Central memory CD8-positive, alpha-beta T cell (primary cell): ENCODE measurements at regions not wholly inside any gene's neighbourhood (a gene's known extent, or its start where the extent isn't known, plus 50 kb on each side); places are given as distances from the start of the nearest gene placed in this dataset.

Source experiments
- ATAC-seq: fragments of 150-1000 bp; cut with Tn5 transposase; replicated peaks from 2 replicates; pipeline ENCODE4 v1.10.0; 2022; ENCODE audit warnings: mild to moderate bottlenecking, moderate FRiP score, moderate number of reproducible peaks; ENCODE audit not compliant: poor library complexity, severe bottlenecking; ENCODE audit errors: extremely low read depth
- DNase-seq, 2 donors: peaks; one replicate each; pipeline ENCODE4 v3.0.0; 2021; ENCODE audit warnings: low spot score in 2 of 2
- H3K27ac Mint-ChIP-seq: one replicate; pipeline ENCODE4 v1.8.0; 2022; ENCODE audit warnings: low read depth, mild to moderate bottlenecking, moderate library complexity, mixed read lengths
- H3K27me3 Mint-ChIP-seq: one replicate; pipeline ENCODE4 v1.8.0; 2022; ENCODE audit warnings: mixed read lengths
- H3K36me3 Mint-ChIP-seq: one replicate; pipeline ENCODE4 v1.8.0; 2022; ENCODE audit warnings: mild to moderate bottlenecking, moderate library complexity, mixed read lengths; ENCODE audit not compliant: insufficient read depth
- H3K4me1 Mint-ChIP-seq: one replicate; pipeline ENCODE4 v1.8.0; 2022; ENCODE audit warnings: mixed read lengths
- H3K4me3 Mint-ChIP-seq: one replicate; pipeline ENCODE4 v1.8.0; 2022; ENCODE audit warnings: mild to moderate bottlenecking, moderate library complexity, mixed read lengths
- H3K9me3 Mint-ChIP-seq: one replicate; pipeline ENCODE4 v1.8.0; 2022; ENCODE audit warnings: mixed read lengths

DNA sequence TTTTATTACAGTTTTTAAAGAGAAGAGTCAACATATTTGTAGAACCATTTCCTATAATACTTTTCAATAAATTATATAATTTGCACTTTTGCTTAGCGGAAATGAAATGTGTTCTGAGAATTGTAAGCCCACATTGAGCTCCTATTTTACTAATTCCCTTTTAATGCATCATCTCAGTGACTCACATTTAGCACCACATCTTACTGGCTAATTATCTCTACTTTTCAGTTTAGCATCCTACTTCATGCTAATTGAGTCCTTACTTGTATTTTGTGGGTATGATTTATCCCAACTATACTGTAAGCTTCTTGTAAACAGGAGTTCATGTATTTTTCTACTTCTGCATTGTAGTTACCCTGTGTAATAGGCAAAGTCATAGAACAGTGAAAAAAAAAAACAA, 67.5 kb downstream of the TMX1 start:
- Mint-ChIP-seq H3K27me3 (no peaks in the 10 kb centered on the region), H3K9me3 (no peaks in the 10 kb centered on the region), H3K36me3 (peaks cover 1% of the 10 kb centered on the region), H3K27ac (no peak overlapping the region), H3K4me1 (no peaks in the 10 kb centered on the region), H3K4me3 (no peak overlapping the region)
- no peak for DNase-seq
- no peak for ATAC-seq

DNA sequence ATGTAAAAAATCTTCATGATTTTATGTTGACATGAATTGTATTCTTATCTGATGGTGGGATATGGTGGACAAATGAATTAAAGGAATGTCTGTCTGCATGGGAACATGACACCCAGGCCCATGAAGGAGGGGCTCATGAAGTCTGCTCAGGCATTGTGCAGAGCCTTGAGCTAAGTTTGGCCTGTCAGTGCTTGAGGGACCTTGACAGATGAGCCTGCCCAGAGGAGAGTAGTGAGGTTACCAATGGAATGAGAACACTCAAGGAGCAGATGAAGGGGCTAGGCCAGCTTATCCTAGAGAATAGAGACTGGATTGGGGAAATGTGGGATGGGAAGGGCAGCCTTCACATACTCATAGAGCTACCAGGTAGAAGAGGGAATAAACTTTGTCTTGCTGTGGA, 68.8 kb downstream of the TMX1 start:
- Mint-ChIP-seq H3K9me3 (no peaks in the 10 kb centered on the region), H3K27ac (no peak overlapping the region), H3K36me3 (no peaks in the 10 kb centered on the region), H3K4me3 (no peak overlapping the region), H3K4me1 (no peaks in the 10 kb centered on the region), H3K27me3 (no peaks in the 10 kb centered on the region)
- DNase-seq (no peak), ATAC-seq (no peak)

DNA sequence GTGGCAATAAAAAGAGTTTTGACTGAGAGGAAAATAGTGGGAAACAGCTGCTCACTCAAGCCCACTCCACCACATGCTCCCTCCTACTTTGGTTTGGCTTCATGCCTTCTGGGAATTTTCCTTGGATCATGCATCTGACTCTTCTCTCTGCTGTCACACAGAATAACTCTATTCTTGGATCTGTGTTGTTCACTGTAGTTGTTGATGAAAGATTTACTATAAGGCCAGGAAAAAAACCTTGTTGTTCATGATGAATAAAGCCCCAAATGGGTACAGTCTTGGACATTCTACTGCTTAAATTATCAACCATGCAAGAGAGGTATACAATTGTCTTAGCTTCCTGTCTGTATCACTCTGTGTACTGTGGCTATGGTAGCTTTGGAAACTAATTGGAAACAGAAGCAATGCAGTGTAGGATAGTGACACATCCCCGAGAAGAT, 70.5 kb downstream of the TMX1 start:
- no peaks in the 10 kb centered on the region for H3K27me3 Mint-ChIP-seq
- ATAC-seq (no peak), DNase-seq (no peak)

DNA sequence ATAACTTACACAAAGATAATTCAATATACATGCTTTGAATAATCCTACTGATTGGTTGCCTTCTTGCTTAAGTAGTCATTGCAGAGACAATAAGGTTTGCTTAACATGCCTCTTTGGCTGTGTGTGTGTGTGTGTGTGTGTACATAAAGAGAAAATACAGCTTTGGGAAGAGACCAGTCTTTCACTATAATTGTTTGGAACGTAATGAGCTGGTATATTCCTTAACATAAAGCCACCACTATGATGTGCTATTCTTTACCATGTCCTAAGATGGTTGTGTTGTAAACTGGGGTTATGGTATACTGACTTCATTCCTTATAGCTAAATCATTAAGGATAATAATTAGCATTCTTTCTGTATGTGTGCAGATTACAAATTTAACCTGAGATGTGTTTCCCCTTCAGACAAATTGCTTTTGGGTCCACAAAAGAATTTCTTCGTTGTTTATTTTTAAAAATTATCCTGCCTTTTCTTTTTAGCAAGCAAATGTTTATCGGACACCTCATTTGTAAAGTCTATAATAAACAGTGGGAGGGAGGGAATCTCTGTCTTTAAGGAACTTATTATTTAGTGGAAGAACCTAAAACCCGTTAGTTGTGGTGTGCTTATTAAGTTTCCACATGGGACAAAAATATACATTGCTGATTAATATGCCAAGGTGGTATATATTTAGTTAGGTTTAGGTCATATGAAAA, 74.4 kb downstream of the TMX1 start:
- no peak for ATAC-seq

More for the DNA sequence above, 70.5 kb downstream of the TMX1 start:
- H3K36me3 Mint-ChIP-seq = no peaks in the 10 kb centered on the region
- no peaks in the 10 kb centered on the region for H3K4me1 Mint-ChIP-seq
- no peak overlapping the region for H3K27ac Mint-ChIP-seq
- no peak overlapping the region for H3K4me3 Mint-ChIP-seq
- H3K9me3 Mint-ChIP-seq = no peaks in the 10 kb centered on the region

DNA sequence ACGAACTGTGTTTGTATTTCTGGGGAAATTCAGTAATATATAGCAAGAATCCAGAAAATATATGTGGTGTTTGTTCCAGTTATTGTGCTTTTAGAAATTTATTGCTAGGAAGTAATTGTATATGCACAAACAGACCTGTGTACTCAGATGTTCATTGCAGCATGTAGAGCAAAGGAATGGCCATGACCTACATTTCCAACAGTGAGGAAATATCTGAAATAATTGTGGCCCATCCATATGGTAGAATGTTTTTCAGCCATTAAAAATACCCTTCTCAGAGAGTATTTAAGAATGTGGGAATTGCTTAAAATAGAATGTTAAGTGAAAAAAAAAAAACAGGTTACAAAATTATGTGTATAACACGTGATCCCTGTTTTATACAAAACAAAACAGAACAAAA, 77.3 kb downstream of the TMX1 start:
- Mint-ChIP-seq H3K27me3 (no peaks in the 10 kb centered on the region), H3K36me3 (no peaks in the 10 kb centered on the region), H3K9me3 (no peaks in the 10 kb centered on the region), H3K4me1 (no peaks in the 10 kb centered on the region), H3K27ac (no peak overlapping the region), H3K4me3 (no peak overlapping the region)
- DNase-seq = no peak
- no peak for ATAC-seq

More for the DNA sequence above, 74.4 kb downstream of the TMX1 start:
- Mint-ChIP-seq H3K9me3 (no peaks in the 10 kb centered on the region), H3K27ac (no peak overlapping the region), H3K36me3 (no peaks in the 10 kb centered on the region), H3K4me3 (no peak overlapping the region), H3K4me1 (no peaks in the 10 kb centered on the region), H3K27me3 (no peaks in the 10 kb centered on the region)
- no peak for DNase-seq

DNA sequence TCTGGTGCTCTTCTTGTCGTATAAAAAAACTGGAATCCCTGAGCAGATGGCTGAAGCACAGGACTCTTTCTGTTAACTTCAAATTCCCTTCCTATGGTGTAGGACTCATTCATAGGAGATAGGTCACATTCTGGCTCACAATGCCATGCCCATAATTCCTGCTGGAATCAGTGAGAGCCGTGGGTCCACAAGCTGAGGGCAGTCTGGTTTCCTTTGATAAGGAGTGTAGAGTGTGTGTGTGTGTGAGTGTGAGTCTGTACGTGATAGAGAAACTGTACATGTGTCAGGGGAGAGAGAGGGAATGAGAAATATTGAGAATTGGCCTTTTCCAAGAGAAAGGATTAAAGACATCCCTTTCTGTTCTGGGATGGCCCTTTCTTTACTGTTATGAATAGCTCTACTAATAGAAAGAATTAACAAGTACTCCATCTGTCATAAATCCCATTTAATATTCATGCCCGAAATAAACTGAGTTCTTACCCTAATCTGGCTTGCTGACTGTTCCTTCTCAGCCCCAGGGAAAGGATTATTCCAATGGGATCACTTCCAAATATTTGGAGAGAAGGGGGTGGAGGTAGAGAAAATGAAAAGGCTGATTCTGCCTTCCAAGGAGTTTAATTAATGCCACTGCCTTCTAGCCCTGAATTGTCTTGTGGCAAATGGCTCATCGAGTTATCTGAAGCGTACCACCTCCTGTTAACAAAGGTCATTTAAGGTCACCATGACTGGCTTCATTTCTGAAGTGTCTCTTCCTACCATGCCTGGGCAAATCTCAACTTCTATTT, 79.0 kb downstream of the TMX1 start:
- DNase-seq = no peak
- no peaks in the 10 kb centered on the region for H3K27me3 Mint-ChIP-seq
- H3K36me3 Mint-ChIP-seq = no peaks in the 10 kb centered on the region
- H3K4me3 Mint-ChIP-seq = no peak overlapping the region
- no peaks in the 10 kb centered on the region for H3K4me1 Mint-ChIP-seq
- no peak overlapping the region for H3K27ac Mint-ChIP-seq
- ATAC-seq = no peak
- no peaks in the 10 kb centered on the region for H3K9me3 Mint-ChIP-seq

DNA sequence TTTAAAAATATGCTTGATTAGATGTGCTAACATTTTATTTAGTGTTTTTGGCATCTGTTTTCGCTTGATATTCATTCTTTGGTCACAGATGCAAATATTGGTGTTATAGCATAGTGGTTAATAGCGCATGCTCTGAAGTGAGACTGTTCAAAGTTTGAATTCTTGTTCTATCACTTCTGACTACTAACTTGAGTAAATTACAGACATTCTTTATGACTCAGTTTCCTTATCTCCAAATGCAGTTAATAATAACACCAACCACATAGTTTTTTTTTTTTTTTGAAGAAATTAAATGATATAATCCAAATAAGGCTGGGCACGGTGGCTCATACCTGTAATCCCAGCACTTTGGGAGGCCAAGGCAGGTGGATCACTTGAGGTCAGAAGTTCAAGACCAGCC, 81.0 kb downstream of the TMX1 start:
- no peaks in the 10 kb centered on the region for H3K36me3 Mint-ChIP-seq
- H3K9me3 Mint-ChIP-seq = no peaks in the 10 kb centered on the region
- no peaks in the 10 kb centered on the region for H3K4me1 Mint-ChIP-seq
- no peak for ATAC-seq
- H3K27ac Mint-ChIP-seq = no peak overlapping the region
- peaks cover 13% of the 10 kb centered on the region for H3K27me3 Mint-ChIP-seq
- no peak for DNase-seq
- H3K4me3 Mint-ChIP-seq = no peak overlapping the region

DNA sequence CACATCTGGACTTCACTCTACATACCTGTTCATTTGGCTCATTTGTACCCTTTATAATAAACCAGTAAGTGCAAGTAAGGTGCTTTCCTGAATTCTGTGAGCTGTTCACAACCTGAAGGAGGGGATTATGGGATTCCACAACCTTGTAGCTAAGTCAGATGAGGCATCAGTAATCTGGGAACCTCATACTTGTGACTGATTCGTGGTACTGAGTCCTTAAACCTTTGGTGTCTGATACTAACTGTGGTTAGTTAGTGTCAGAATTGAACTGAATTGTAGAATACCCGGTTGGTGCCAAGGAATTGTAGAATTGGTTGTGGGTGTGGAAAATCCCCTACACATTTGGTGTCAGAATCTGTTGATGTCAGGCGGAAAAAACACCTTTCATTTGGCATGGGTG, 83.4 kb downstream of the TMX1 start:
- DNase-seq (no peak), ATAC-seq (no peak)
- Mint-ChIP-seq H3K4me3 (no peak overlapping the region), H3K27ac (no peak overlapping the region), H3K27me3 (peaks cover 36% of the 10 kb centered on the region), H3K9me3 (no peaks in the 10 kb centered on the region), H3K36me3 (no peaks in the 10 kb centered on the region), H3K4me1 (no peaks in the 10 kb centered on the region)

DNA sequence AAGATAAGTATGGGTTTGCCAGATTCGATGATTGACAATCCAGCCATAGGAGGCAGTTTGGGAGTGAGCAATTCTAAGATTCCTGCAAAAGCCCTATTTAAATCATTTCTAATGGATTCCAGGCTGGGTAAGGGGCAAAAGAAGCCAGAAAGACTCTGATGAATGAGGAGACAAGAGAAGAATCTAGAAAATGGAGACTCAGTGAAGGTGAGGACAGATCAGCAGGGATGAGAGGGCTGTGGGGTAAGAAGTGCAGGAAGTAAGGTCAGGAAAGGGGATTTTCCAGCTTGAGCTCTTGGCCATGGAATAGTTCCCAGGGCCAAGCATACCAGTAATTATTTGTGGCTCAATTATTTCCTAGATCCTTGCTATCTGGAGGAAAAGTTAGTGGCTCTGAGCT, 87.3 kb downstream of the TMX1 start:
- DNase-seq (no peak), ATAC-seq (no peak)
- H3K36me3 Mint-ChIP-seq = no peaks in the 10 kb centered on the region
- no peak overlapping the region for H3K4me3 Mint-ChIP-seq
- peaks cover 55% of the 10 kb centered on the region for H3K27me3 Mint-ChIP-seq
- no peaks in the 10 kb centered on the region for H3K9me3 Mint-ChIP-seq
- H3K4me1 Mint-ChIP-seq = no peaks in the 10 kb centered on the region
- no peak overlapping the region for H3K27ac Mint-ChIP-seq

DNA sequence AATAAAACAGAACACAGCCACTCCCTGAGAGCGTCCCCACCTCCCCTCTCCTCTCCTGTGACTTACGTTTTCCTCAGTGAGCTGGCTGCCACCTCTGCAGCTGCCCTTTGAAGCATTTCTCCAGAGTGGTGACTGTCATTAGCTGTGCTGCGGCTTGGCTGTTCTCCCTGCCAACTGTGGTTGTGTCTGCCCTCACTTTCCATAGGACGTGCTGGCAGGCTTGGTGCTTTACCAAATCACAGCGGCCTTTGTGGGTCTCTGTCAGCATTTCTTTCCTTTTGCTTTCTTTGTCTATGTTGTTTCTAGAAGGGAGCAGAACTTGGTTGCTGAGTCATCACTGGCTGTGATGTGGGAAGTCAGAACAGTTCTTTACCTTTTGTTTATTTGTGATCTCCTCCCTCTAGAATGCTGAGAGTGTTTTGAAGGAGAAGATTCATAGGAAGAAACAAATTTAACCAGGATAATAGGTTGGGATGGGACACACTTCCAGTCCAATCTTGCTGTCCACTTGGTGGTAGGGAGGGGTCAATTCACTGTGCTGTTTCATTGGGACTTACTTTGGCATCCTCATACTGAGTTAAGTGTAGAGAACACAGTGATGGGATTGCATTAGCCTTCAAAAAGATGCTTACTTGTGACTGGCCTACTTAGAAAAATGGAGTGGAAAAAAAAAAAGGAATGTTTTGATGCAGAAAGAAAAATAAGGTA, 88.2 kb downstream of the TMX1 start:
- Mint-ChIP-seq H3K9me3 (no peaks in the 10 kb centered on the region), H3K36me3 (no peaks in the 10 kb centered on the region), H3K27me3 (peaks cover 63% of the 10 kb centered on the region), H3K4me3 (no peak overlapping the region), H3K4me1 (no peaks in the 10 kb centered on the region), H3K27ac (no peak overlapping the region)
- no peak for DNase-seq
- no peak for ATAC-seq

DNA sequence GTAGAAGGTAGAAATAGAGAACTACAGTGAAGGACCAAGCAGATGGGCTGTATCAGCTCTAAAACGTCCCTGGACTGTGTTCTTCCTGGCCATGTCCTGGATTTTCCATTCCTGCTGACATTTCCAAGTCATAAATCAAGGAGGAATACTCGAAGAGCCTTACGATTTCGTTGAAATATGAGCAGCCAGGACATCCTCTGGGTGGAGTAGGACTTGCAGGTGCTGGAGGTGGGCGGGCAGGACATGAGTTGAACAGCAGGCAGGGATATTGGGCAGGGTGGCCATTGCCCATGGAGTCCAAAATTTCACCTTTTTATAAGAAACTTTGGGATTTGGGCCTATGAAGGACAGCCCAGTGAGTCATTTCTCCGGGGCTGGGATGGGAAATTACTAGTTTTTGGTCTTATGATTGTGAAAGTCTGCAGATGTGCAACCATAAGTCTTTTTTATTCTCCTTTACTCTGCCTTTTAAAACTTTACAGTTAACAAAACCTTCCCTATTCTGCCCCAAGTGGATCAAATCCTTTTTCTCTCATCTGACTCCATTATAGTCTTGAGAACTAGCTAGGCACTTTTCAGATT, 88.8 kb downstream of the TMX1 start:
- Mint-ChIP-seq H3K4me1 (no peaks in the 10 kb centered on the region), H3K4me3 (no peak overlapping the region), H3K27me3 (peaks cover 66% of the 10 kb centered on the region), H3K36me3 (no peaks in the 10 kb centered on the region), H3K27ac (no peak overlapping the region), H3K9me3 (no peaks in the 10 kb centered on the region)
- no peak for ATAC-seq
- DNase-seq = no peak

DNA sequence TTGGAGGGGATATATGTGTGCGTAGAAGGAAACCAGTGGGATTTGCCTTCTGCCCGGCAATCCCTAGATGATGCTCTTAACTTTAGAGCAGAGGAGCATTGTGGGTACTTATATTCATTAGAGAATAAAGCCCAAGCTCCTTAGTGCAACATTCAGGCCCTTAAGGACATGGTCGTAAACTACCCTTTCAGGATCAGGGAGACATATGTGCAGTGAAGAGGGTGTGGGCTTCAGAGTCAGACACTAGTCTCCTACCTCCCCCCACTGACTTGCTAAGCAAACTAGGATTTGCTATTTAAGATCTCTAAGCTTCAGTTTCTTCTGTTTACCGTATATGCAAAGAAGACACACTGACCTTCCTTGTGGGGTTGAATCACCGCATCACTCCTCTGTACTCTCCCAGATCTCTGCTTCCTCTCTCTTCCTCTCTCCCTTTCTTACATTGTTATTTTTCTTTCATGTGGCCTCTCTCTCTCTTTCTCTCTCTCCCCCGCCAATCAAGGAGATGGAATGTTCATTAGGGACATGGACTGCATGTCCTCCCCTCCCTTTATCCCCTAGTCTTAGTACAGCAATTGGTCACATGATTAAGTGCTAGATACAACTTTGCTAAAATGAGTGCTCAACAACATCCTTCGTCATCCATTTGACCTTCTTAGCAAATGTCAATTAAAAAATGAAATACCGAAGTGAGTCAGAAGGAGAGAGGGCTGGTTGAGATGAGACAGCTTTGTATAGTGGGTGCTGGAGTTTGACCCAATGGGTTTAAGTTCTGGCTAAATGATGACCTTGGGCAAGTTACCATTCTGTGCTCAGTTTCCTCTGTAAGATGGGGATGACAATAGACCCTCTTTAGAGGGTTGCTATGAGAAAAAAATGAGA, 91.7 kb downstream of the TMX1 start:
- H3K27me3 Mint-ChIP-seq = peaks cover 56% of the 10 kb centered on the region
- no peak overlapping the region for H3K4me3 Mint-ChIP-seq
- H3K4me1 Mint-ChIP-seq = no peaks in the 10 kb centered on the region
- DNase-seq (no peak), ATAC-seq (no peak)
- H3K36me3 Mint-ChIP-seq = no peaks in the 10 kb centered on the region
- no peak overlapping the region for H3K27ac Mint-ChIP-seq
- no peaks in the 10 kb centered on the region for H3K9me3 Mint-ChIP-seq
